GM12865 (cell line): ENCODE measurements at regions not wholly inside any gene's neighbourhood (a gene's known extent, or its start where the extent isn't known, plus 50 kb on each side); places are given as distances from the start of the nearest gene placed in this dataset.

ENCODE experiments used
- DNase-seq: peaks from one replicate; pipeline ENCODE4 v3.0.0; 2010; ENCODE audit warnings: low read depth
- H3K4me3 ChIP-seq: 2 replicates; pipeline ENCODE4 v1.5.1; 2011; ENCODE audit warnings: mild to moderate bottlenecking, low read depth, low read length, control low read depth
- CTCF ChIP-seq: IDR thresholded peaks from 2 replicates; pipeline ENCODE4 v1.5.1; 2011; ENCODE audit warnings: low read length, control low read depth, low read depth, inconsistent platforms; ENCODE audit not compliant: insufficient read depth; ENCODE audit errors: missing control alignments

- H3K4me3 ChIP-seq = no peak overlapping the region
- TF ChIP-seq CTCF = no peak
- no peak for DNase-seq
These were observed 703.1 kb downstream of the MCTP2 start for GRCh38 chr15:94934440-94934839.

- no peak for DNase-seq
- no peak for TF ChIP-seq CTCF
These were observed 705.9 kb downstream of the MCTP2 start for GRCh38 chr15:94937242-94937641.

GRCh38 chr15:94943888-94944287 is 712.5 kb downstream of the MCTP2 start:
- no peak for TF ChIP-seq CTCF
- DNase-seq = no peak
- H3K4me3 ChIP-seq = no peak overlapping the region

More at GRCh38 chr15:94937242-94937641, 705.9 kb downstream of the MCTP2 start:
- no peak overlapping the region for H3K4me3 ChIP-seq

- no peak for DNase-seq
These were observed 720.2 kb downstream of the MCTP2 start for GRCh38 chr15:94951538-94951937.

GRCh38 chr15:94963953-94964352 is 732.6 kb downstream of the MCTP2 start:
- no peak for TF ChIP-seq CTCF
- DNase-seq = no peak
- H3K4me3 ChIP-seq = no peak overlapping the region

More at GRCh38 chr15:94951538-94951937, 720.2 kb downstream of the MCTP2 start:
- no peak overlapping the region for H3K4me3 ChIP-seq
- no peak for TF ChIP-seq CTCF

GRCh38 chr15:94965593-94965992 is 734.2 kb downstream of the MCTP2 start:
- no peak for TF ChIP-seq CTCF
- H3K4me3 ChIP-seq = no peak overlapping the region
- DNase-seq = no peak

- DNase-seq = no peak
- no peak for TF ChIP-seq CTCF
- H3K4me3 ChIP-seq = no peak overlapping the region
These were observed 736.8 kb downstream of the MCTP2 start for GRCh38 chr15:94968133-94968532.
